Gastrocnemius medialis (tissue), 4 donors: ENCODE measurements at regions not wholly inside any gene's neighbourhood (a gene's known extent, or its start where the extent isn't known, plus 50 kb on each side); places are given as distances from the start of the nearest gene placed in this dataset.

Experiments used
- CTCF ChIP-seq, 5 experiments: fragments of 450-650 bp in 3 of 5; fragments of 200-600 bp in 2 of 5; sonication (generic) in 2 of 5; IDR thresholded peaks in 4 of 5; conservative IDR thresholded peaks in 1 of 5; 1 replicate in 4 of 5; 2 replicates in 1 of 5; pipeline ENCODE4 v1.5.1; 2016 to 2019; ENCODE audit warnings: antibody characterized with exemption in 5 of 5, mild to moderate bottlenecking in 3 of 5, moderate library complexity in 3 of 5
- POLR2A ChIP-seq, 2 donors: fragments of 450-650 bp; IDR thresholded peaks; one replicate each; pipeline ENCODE4 v1.6.1; 2017; ENCODE audit warnings: antibody characterized with exemption in 2 of 2, mild to moderate bottlenecking in 2 of 2, moderate library complexity in 2 of 2

GRCh38 chr6:44606976-44607375, 219.5 kb downstream of the CDC5L start:
- no peak for TF ChIP-seq CTCF (IDR thresholded peaks at IDR 0.05 in 4 of 5, conservative IDR thresholded peaks at IDR 0.05 in 1 of 5)
- no peak for TF ChIP-seq POLR2A (IDR thresholded peaks at IDR 0.05)
